Mammary epithelial cell (primary cell): ENCODE measurements at regions not wholly inside any gene's neighbourhood (a gene's known extent, or its start where the extent isn't known, plus 50 kb on each side); places are given as distances from the start of the nearest gene placed in this dataset.

Experiments used
- CTCF ChIP-seq, 2 donors: IDR thresholded peaks in 1 of 2; conservative IDR thresholded peaks in 1 of 2; 2 replicates each; pipeline ENCODE4 v1.5.1; 2011 to 2012; ENCODE audit warnings: inconsistent platforms in 2 of 2, low read length in 2 of 2, mild to moderate bottlenecking in 2 of 2, control low read depth in 1 of 2, low read depth in 1 of 2; ENCODE audit not compliant: insufficient read depth in 1 of 2; ENCODE audit errors: extremely low read depth in 1 of 2
- EZH2 ChIP-seq: IDR thresholded peaks from 2 replicates; pipeline ENCODE4 v1.6.1; 2012; ENCODE audit warnings: low read length, inconsistent platforms, borderline replicate concordance

GRCh38 chr10:65335311-65335710, 1590.5 kb upstream of the LRRTM3 start:
- no peak for TF ChIP-seq CTCF (conservative IDR thresholded peaks at IDR 0.05 in 1 of 2, IDR thresholded peaks at IDR 0.05 in 1 of 2; ENCODE audit: extremely low read depth in 1 of 2, insufficient read depth in 1 of 2, low read depth in 1 of 2, low read length in 2 of 2)
- TF ChIP-seq EZH2, result no peak
